IMR-90 (cell line): ENCODE measurements at regions not wholly inside any gene's neighbourhood (a gene's known extent, or its start where the extent isn't known, plus 50 kb on each side); places are given as distances from the start of the nearest gene placed in this dataset.

Experiments
- ATAC-seq: fragments of 200-7000 bp; cut with Tn5 transposase; 2 replicates; pipeline ENCODE4 v1.9.1; 2020; ENCODE audit warnings: low read depth, mild to moderate bottlenecking, moderate library complexity
- BruUV-seq: library from RNA; stranded (reverse); fragments of 400-500 nt; replicated peaks from 2 replicates; lab custom pipeline; 2021; lab: Mats Ljungman, UMichigan
- CTCF ChIA-PET: fragments of 300-600 bp; formaldehyde crosslinking; extraction: SDS; loops from one replicate; lab custom pipeline; 2021; ENCODE audit warnings: antibody characterized with exemption; lab: Yijun Ruan, JAX
- POLR2A ChIA-PET: fragments of 300-600 bp; sonication (Branson Sonifier 250); formaldehyde crosslinking; loops from one replicate; lab custom pipeline; 2022; ENCODE audit warnings: antibody characterized with exemption; ENCODE audit not compliant: unreplicated experiment; lab: Charles Lee
- DNase-seq: peaks from one replicate; pipeline ENCODE4 v3.0.0; 2013
- H2AFZ ChIP-seq: replicated peaks from 2 replicates; pipeline ENCODE3; 2013; ENCODE audit warnings: low read length, mild to moderate bottlenecking; ENCODE audit not compliant: poor library complexity
- H2AK5ac ChIP-seq: 2 replicates; pipeline ENCODE4 v1.6.1; 2013; ENCODE audit warnings: low read depth, low read length, inconsistent platforms
- H2AK9ac ChIP-seq: replicated peaks from 2 replicates; pipeline ENCODE3; 2013; ENCODE audit warnings: mild to moderate bottlenecking, low read depth, low read length, moderate library complexity; ENCODE audit not compliant: poor library complexity
- H2BK120ac ChIP-seq: 2 replicates; pipeline ENCODE4 v1.6.1; 2013; ENCODE audit warnings: low read depth, low read length, inconsistent platforms
- H2BK15ac ChIP-seq: 3 replicates; pipeline ENCODE4 v1.6.1; 2013; ENCODE audit warnings: low read depth, low read length, inconsistent platforms
- H2BK20ac ChIP-seq: 2 replicates; pipeline ENCODE4 v1.6.1; 2013; ENCODE audit warnings: low read depth, mild to moderate bottlenecking, inconsistent platforms, low read length, moderate library complexity
- H2BK5ac ChIP-seq: 2 replicates; pipeline ENCODE4 v1.6.1; 2013; ENCODE audit warnings: mild to moderate bottlenecking, low read depth, low read length, inconsistent platforms; ENCODE audit not compliant: poor library complexity, severe bottlenecking
- H3K14ac ChIP-seq: replicated peaks from 2 replicates; pipeline ENCODE4 v1.6.1; 2013; ENCODE audit warnings: low read depth, low read length, inconsistent platforms
- H3K18ac ChIP-seq: 2 replicates; pipeline ENCODE4 v1.6.1; 2013; ENCODE audit warnings: low read depth, low read length, control low read depth
- H3K23ac ChIP-seq: 2 replicates; pipeline ENCODE4 v1.6.1; 2013; ENCODE audit warnings: low read depth, low read length, inconsistent platforms
- H3K27ac ChIP-seq: 2 replicates; pipeline ENCODE4 v1.5.1; 2013; ENCODE audit warnings: mild to moderate bottlenecking, control low read depth, low read length; ENCODE audit not compliant: insufficient read depth
- H3K27me3 ChIP-seq: 2 replicates; pipeline ENCODE4 v1.6.1; 2013; ENCODE audit warnings: low read length; ENCODE audit not compliant: control insufficient read depth, insufficient read depth
- H3K36me3 ChIP-seq: 2 replicates; pipeline ENCODE4 v1.6.1; 2013; ENCODE audit warnings: low read length, mixed read lengths; ENCODE audit not compliant: control insufficient read depth, insufficient read depth
- H3K4ac ChIP-seq: 2 replicates; pipeline ENCODE4 v1.6.1; 2013; ENCODE audit warnings: low read depth, low read length, inconsistent platforms
- H3K4me1 ChIP-seq: 2 replicates; pipeline ENCODE4 v1.6.1; 2013; ENCODE audit warnings: low read length, mixed read lengths; ENCODE audit not compliant: control insufficient read depth, insufficient read depth
- H3K4me2 ChIP-seq: 2 replicates; pipeline ENCODE4 v1.6.1; 2013; ENCODE audit warnings: low read depth, mild to moderate bottlenecking, control low read depth, low read length, moderate library complexity
- H3K4me3 ChIP-seq: 2 replicates; pipeline ENCODE4 v1.5.1; 2013; ENCODE audit warnings: low read depth, mild to moderate bottlenecking, control low read depth, low read length, moderate library complexity; ENCODE audit not compliant: insufficient read depth
- H3K56ac ChIP-seq: 2 replicates; pipeline ENCODE4 v1.6.1; 2013; ENCODE audit warnings: low read length, inconsistent platforms; ENCODE audit not compliant: insufficient read depth; ENCODE audit errors: extremely low read depth
- H3K79me1 ChIP-seq, 2 experiments: 2 replicates each; pipeline ENCODE4 v1.6.1; 2013; ENCODE audit warnings: low read length in 2 of 2, inconsistent platforms in 1 of 2, low read depth in 1 of 2
- H3K9ac ChIP-seq: 2 replicates; pipeline ENCODE4 v1.6.1; 2013; ENCODE audit warnings: low read depth, low read length, control low read depth
- H3K9me1 ChIP-seq: 2 replicates; pipeline ENCODE4 v1.6.1; 2013; ENCODE audit warnings: low read length, inconsistent platforms; ENCODE audit not compliant: insufficient read depth
- H3K9me3 ChIP-seq: 2 replicates; pipeline ENCODE4 v1.6.1; 2013; ENCODE audit warnings: low read length; ENCODE audit not compliant: control insufficient read depth, insufficient read depth
- H4K20me1 ChIP-seq: 2 replicates; pipeline ENCODE4 v1.6.1; 2013; ENCODE audit warnings: low read length, inconsistent platforms; ENCODE audit not compliant: insufficient read depth
- H4K5ac ChIP-seq: 2 replicates; pipeline ENCODE4 v1.6.1; 2013; ENCODE audit warnings: mild to moderate bottlenecking, low read depth, low read length, control low read depth
- H4K8ac ChIP-seq, 2 experiments: 2 replicates each; pipeline ENCODE4 v1.6.1; 2013; ENCODE audit warnings: low read depth in 2 of 2, low read length in 2 of 2, control low read depth in 1 of 2, inconsistent platforms in 1 of 2
- H4K91ac ChIP-seq: 2 replicates; pipeline ENCODE4 v1.6.1; 2013; ENCODE audit warnings: low read depth, low read length, inconsistent platforms; ENCODE audit not compliant: insufficient read depth
- MXI1 ChIP-seq: IDR thresholded peaks from 2 replicates; pipeline ENCODE4 v1.6.1; 2012; ENCODE audit warnings: low read depth, mild to moderate bottlenecking, low read length, moderate library complexity, borderline replicate concordance
- RCOR1 ChIP-seq: IDR thresholded peaks from 2 replicates; pipeline ENCODE4 v1.6.1; 2012; ENCODE audit warnings: mild to moderate bottlenecking, low read length, improper control_type of control experiment; ENCODE audit not compliant: insufficient replicate concordance
- WGBS, 2 experiments: methylation state at CpG; one replicate each; pipeline versions ENCODE4 v1.1.5 to v1.1.7; 2013; ENCODE audit warnings: missing lambda C conversion rate in 2 of 2; ENCODE audit not compliant: insufficient read length in 1 of 2; ENCODE audit errors: extremely low coverage in 2 of 2; 5-methylcytosine and 5-hydroxymethylcytosine counted together
- dilution Hi-C: fragments of 300-500 bp; cut with HindIII; formaldehyde crosslinking; loops from one replicate; pipeline ENCODE4 v1.14.3; 2018; ENCODE audit warnings: low sequenced_read_pairs; ENCODE audit not compliant: unreplicated experiment
- in situ Hi-C: fragments of 300-500 bp; cut with MboI; formaldehyde crosslinking; loops from 3 replicates; pipeline ENCODE4 v1.14.3; 2019; ENCODE audit warnings: low sequenced_read_pairs, inconsistent platforms, mixed read lengths
- intact Hi-C: fragments of 100-400 bp; cut with micrococcal nuclease; formaldehyde crosslinking; loops from 2 replicates; pipeline ENCODE4 v1.10.0; 2022

- ChIA-PET POLR2A (interaction anchor here (1.2 kb wide), 1 partner anchor 23 kb away, joined by 3 read pairs; no protein-coding TSS in a partner anchor), CTCF (interaction anchor here (0.5 to 0.9 kb wide), 3 partner anchors 11 to 484 kb away, joined by 3 to 4 read pairs (median 3); no protein-coding TSS in a partner anchor)
- Histone ChIP-seq H2BK20ac (peak overlapping the region; percentile 78), H3K4me1 (peaks cover 9% of the 10 kb centered on the region), H2AK5ac (peak overlapping the region; percentile 53; the same call in 1 of the 2 replicates), H2BK5ac (peak overlapping the region; percentile 47), H3K18ac (peak overlapping the region; percentile 98), H3K36me3 (no peaks in the 10 kb centered on the region), H2AFZ (no peak overlapping the region), H3K4ac (peak overlapping the region; percentile 70), H3K23ac (no peak overlapping the region; the same call in 1 of the 2 replicates), H3K14ac (peak overlapping the region; percentile 56; the same call in 1 of the 2 replicates), H2AK9ac (no peak overlapping the region), H4K5ac (peak overlapping the region; percentile 89), H3K4me2 (0 out of 2 replicates have a peak overlapping the region, but pooled peaks have one; percentile 4), H3K9me1 (peaks cover 4% of the 10 kb centered on the region; the same call in 1 of the 2 replicates), H4K8ac (peak overlapping the region in 1 of 2 experiments; percentile 81; a peak in 2 of 4 replicates), H4K91ac (peak overlapping the region; percentile 59), H3K9ac (no peak overlapping the region), H2BK15ac (peak overlapping the region; percentile 53; the same call in 2 of the 3 replicates), H2BK120ac (peak overlapping the region; percentile 90), H3K79me1 (no peaks in the 10 kb centered on the region), H4K20me1 (no peaks in the 10 kb centered on the region), H3K9me3 (no peaks in the 10 kb centered on the region), H3K56ac (no peak overlapping the region), H3K4me3 (no peak overlapping the region), H3K27me3 (no peaks in the 10 kb centered on the region), H3K27ac (peak overlapping the region; percentile 48; the same call in 1 of the 2 replicates)
- DNase-seq, result peak; percentile 61
- dilution Hi-C loops (no loop called here), in situ Hi-C loops (no loop called here), intact Hi-C loops (loop anchor here (10.0 kb wide), 1 partner anchor 438 kb away; no protein-coding TSS in a partner anchor)
- ATAC-seq, result peak; percentile 58
- no CpG with 5 or more reads among the region's 5 CpGs for WGBS, 2 experiments
- no TSS peak for BruUV-seq
- TF ChIP-seq MXI1 (no peak), RCOR1 (no peak)
Observed at GRCh38 chr3:177802151-177802900, 605.0 kb upstream of the TBL1XR1 start.
